ENCODE measurements at regions not wholly inside any gene's neighbourhood (a gene's known extent, or its start where the extent isn't known, plus 50 kb on each side); places are given as distances from the start of the nearest gene placed in this dataset.

DNA sequence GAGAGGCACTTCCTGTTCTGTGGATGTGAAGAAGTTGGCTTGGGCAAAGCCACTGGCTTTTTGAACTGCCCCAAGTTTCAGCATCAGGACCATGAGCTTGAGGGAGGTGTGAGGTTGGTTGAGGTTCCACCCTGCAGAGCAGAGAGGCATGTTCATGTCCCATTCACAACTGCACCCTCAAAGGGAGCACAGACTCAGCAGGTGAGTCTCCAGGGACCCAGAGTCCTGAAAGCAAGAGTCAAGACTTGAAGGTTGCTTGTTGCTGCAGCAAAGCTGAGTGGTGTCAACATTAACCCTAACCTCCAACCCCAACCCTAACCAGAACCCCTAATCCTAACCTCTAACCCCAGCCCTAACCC, 556.3 kb downstream of the BRD1 start:
- Histone ChIP-seq H3K4me3 (ENCODE audit: severe bottlenecking) (no peak overlapping the region), H3K27ac (ENCODE audit: poor library complexity, severe bottlenecking) (no peak overlapping the region), H3K4me1 (ENCODE audit: insufficient read depth, poor library complexity, severe bottlenecking) (no peaks in the 10 kb centered on the region), H3K36me3 (ENCODE audit: low read depth) (no peaks in the 10 kb centered on the region), H3K27me3 (ENCODE audit: insufficient read depth, poor library complexity, severe bottlenecking) (no peaks in the 10 kb centered on the region), H3K9me3 (ENCODE audit: severe bottlenecking) (peaks cover 2% of the 10 kb centered on the region)
- DNase-seq (ENCODE audit: low spot score) (no peak), ATAC-seq (ENCODE audit: low read depth) (no peak)
- TF ChIP-seq CTCF (IDR thresholded peaks at IDR 0.05; ENCODE audit: poor library complexity, severe bottlenecking): no peak

DNA sequence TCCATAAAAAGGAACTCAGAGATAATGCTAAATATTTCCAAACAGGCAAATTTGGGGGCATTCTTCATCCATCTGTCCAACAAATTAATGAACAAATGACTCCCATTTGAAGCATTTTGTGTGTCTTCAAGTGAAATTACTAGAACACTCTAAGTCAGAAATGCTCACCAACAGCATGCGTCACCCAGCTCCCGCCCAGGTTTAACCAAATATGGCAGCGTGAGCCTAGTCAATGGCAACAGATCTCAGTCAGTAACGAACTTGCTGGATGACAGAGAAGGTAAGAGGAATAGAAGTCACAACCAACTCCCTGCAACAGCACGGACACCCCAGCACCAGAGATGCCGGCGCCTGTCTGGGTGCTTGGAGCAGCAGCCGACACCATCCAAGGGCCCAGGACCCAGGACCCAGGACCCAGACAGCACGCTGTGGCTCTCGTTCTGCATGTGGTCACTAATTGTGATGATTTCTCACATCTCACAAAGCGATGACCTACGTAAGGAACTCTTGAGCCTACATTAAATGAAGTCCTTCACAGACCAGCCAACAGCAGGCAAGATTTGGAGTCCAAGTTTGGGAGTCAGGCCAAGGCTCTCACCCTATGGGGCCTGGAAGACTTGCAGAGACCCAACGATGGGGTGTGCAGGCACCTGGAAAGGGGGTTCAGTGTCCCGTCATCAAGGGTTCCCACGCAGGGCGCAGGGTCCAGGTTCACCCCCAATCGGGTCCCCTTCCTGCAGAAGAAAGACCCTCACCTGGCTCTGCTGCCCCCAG, 556.9 kb downstream of the BRD1 start:
- no peak overlapping the region for H3K27ac ChIP-seq (ENCODE audit: poor library complexity, severe bottlenecking)
- H3K9me3 ChIP-seq (ENCODE audit: severe bottlenecking): peaks cover 2% of the 10 kb centered on the region
- TF ChIP-seq CTCF (IDR thresholded peaks at IDR 0.05; ENCODE audit: poor library complexity, severe bottlenecking): no peak
- no peak overlapping the region for H3K4me3 ChIP-seq (ENCODE audit: severe bottlenecking)
- DNase-seq (ENCODE audit: low spot score) (no peak), ATAC-seq (ENCODE audit: low read depth) (no peak)
- H3K36me3 ChIP-seq (ENCODE audit: low read depth): no peaks in the 10 kb centered on the region
- H3K4me1 ChIP-seq (ENCODE audit: insufficient read depth, poor library complexity, severe bottlenecking): no peaks in the 10 kb centered on the region
- no peaks in the 10 kb centered on the region for H3K27me3 ChIP-seq (ENCODE audit: insufficient read depth, poor library complexity, severe bottlenecking)

- Histone ChIP-seq H3K9me3 (ENCODE audit: severe bottlenecking) (peaks cover 2% of the 10 kb centered on the region), H3K27me3 (ENCODE audit: insufficient read depth, poor library complexity, severe bottlenecking) (no peaks in the 10 kb centered on the region), H3K36me3 (ENCODE audit: low read depth) (no peaks in the 10 kb centered on the region), H3K27ac (ENCODE audit: poor library complexity, severe bottlenecking) (no peak overlapping the region), H3K4me1 (ENCODE audit: insufficient read depth, poor library complexity, severe bottlenecking) (no peaks in the 10 kb centered on the region), H3K4me3 (ENCODE audit: severe bottlenecking) (no peak overlapping the region)
- DNase-seq (ENCODE audit: low spot score) (no peak), ATAC-seq (ENCODE audit: low read depth) (no peak)
- TF ChIP-seq CTCF (IDR thresholded peaks at IDR 0.05; ENCODE audit: poor library complexity, severe bottlenecking): no peak
Observed at GRCh38 chr22:49269928-49270327, 557.7 kb downstream of the BRD1 start.

DNA sequence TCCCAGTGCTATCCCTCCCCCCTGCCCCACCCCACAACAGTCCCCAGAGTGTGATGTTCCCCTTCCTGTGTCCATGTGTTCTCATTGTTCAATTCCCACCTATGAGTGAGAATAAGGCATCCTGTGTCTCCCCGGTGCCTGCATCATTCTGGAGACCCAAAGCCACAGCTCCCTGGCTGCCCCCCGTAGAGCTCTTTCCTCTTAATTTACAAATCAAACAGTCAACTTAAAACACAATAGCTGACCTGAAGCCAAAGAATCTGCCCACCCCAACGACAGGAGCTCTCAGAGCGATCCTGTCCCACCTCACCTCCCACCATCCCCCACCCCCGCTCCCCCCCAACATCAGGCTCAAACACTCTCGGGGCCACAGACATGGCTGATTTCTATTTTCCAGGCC, 558.3 kb downstream of the BRD1 start:
- ATAC-seq (ENCODE audit: low read depth) (no peak), DNase-seq (ENCODE audit: low spot score) (no peak)
- Histone ChIP-seq H3K36me3 (ENCODE audit: low read depth) (no peaks in the 10 kb centered on the region), H3K4me1 (ENCODE audit: insufficient read depth, poor library complexity, severe bottlenecking) (no peaks in the 10 kb centered on the region), H3K9me3 (ENCODE audit: severe bottlenecking) (peaks cover 2% of the 10 kb centered on the region), H3K27ac (ENCODE audit: poor library complexity, severe bottlenecking) (no peak overlapping the region), H3K4me3 (ENCODE audit: severe bottlenecking) (no peak overlapping the region), H3K27me3 (ENCODE audit: insufficient read depth, poor library complexity, severe bottlenecking) (no peaks in the 10 kb centered on the region)
- TF ChIP-seq CTCF (IDR thresholded peaks at IDR 0.05; ENCODE audit: poor library complexity, severe bottlenecking): no peak

GRCh38 chr22:49268924-49269323, 558.7 kb downstream of the BRD1 start:
- no peak overlapping the region for H3K4me3 ChIP-seq (ENCODE audit: severe bottlenecking)
- DNase-seq (ENCODE audit: low spot score): no peak
- H3K36me3 ChIP-seq (ENCODE audit: low read depth): no peaks in the 10 kb centered on the region
- H3K4me1 ChIP-seq (ENCODE audit: insufficient read depth, poor library complexity, severe bottlenecking): no peaks in the 10 kb centered on the region
- no peak for ATAC-seq (ENCODE audit: low read depth)
- TF ChIP-seq CTCF (IDR thresholded peaks at IDR 0.05; ENCODE audit: poor library complexity, severe bottlenecking): no peak
- H3K9me3 ChIP-seq (ENCODE audit: severe bottlenecking): peaks cover 2% of the 10 kb centered on the region
- no peak overlapping the region for H3K27ac ChIP-seq (ENCODE audit: poor library complexity, severe bottlenecking)
- no peaks in the 10 kb centered on the region for H3K27me3 ChIP-seq (ENCODE audit: insufficient read depth, poor library complexity, severe bottlenecking)
